Activated CD8-positive, alpha-beta T cell treated with anti-CD3 and anti-CD28 coated beads for 36 hours (primary cell): ENCODE measurements at regions not wholly inside any gene's neighbourhood (a gene's known extent, or its start where the extent isn't known, plus 50 kb on each side); places are given as distances from the start of the nearest gene placed in this dataset.

ENCODE experiments used
- ATAC-seq: fragments of 200-7000 bp; cut with Tn5 transposase; one replicate; pipeline ENCODE4 v1.10.0; 2021; ENCODE audit warnings: mild to moderate bottlenecking, moderate library complexity
- CTCF ChIA-PET: fragments of 350-600 bp; sonication (Branson Sonifier 250); formaldehyde crosslinking; loops from one replicate; lab custom pipeline; 2021; ENCODE audit warnings: antibody characterized with exemption; lab: Charles Lee
- POLR2A ChIA-PET: fragments of 350-600 bp; sonication (Branson Sonifier 250); formaldehyde crosslinking; loops from one replicate; lab custom pipeline; 2021; ENCODE audit warnings: antibody characterized with exemption; lab: Charles Lee
- DNase-seq: peaks from one replicate; pipeline ENCODE4 v3.0.0-alpha.2; 2020
- H3K27ac Mint-ChIP-seq: one replicate; pipeline ENCODE4 v1.8.0; 2021; ENCODE audit warnings: mild to moderate bottlenecking, mixed read lengths
- H3K27me3 Mint-ChIP-seq: one replicate; pipeline ENCODE4 v1.8.0; 2021; ENCODE audit warnings: mixed read lengths
- H3K36me3 Mint-ChIP-seq: one replicate; pipeline ENCODE4 v1.8.0; 2021; ENCODE audit warnings: low read depth, mixed read lengths
- H3K4me1 Mint-ChIP-seq: one replicate; pipeline ENCODE4 v1.8.0; 2021; ENCODE audit warnings: low read depth, mixed read lengths
- H3K4me3 Mint-ChIP-seq: one replicate; pipeline ENCODE4 v1.8.0; 2021; ENCODE audit warnings: mild to moderate bottlenecking, moderate library complexity, mixed read lengths
- H3K9me3 Mint-ChIP-seq: one replicate; pipeline ENCODE4 v1.8.0; 2021; ENCODE audit warnings: mixed read lengths
- intact Hi-C: fragments of 100-400 bp; cut with micrococcal nuclease; formaldehyde crosslinking; loops from one replicate; pipeline ENCODE4 v1.10.0; 2022
- TF ChIP-seq, protein P1 (sequence below): fragments of 200-600 bp; IDR thresholded peaks from one replicate; pipeline ENCODE4 v1.8.0; 2022; ENCODE audit warnings: antibody characterized with exemption, mild to moderate bottlenecking

DNA sequence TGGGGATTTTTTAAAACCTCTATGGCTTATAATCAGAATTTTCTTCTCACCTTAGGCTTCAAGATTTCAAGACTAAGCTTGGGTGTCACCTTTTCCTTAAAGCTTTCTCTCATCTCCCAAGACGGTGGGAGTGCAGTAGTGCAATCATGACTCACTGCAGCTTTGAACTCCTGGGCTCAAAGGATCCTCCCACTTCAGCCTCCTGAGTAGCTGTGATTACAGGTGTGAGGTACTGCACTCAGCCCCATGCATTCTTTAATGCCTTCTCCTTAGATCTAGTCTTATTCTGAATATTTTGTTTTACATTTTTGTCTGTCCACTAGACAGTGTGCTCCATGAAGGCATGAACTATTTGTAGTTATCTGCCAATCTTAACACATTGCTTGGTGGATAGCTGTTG lies 55.7 kb upstream of the FAT3 start:
- POLR2A ChIA-PET: no interaction called here
- DNase-seq (no peak), ATAC-seq (no peak)
- Mint-ChIP-seq H3K9me3 (no peaks in the 10 kb centered on the region), H3K4me1 (no peaks in the 10 kb centered on the region), H3K27me3 (no peaks in the 10 kb centered on the region), H3K27ac (no peak overlapping the region), H3K36me3 (no peaks in the 10 kb centered on the region), H3K4me3 (no peak overlapping the region)
- CTCF ChIA-PET: no interaction called here
- TF ChIP-seq, protein P1, sequence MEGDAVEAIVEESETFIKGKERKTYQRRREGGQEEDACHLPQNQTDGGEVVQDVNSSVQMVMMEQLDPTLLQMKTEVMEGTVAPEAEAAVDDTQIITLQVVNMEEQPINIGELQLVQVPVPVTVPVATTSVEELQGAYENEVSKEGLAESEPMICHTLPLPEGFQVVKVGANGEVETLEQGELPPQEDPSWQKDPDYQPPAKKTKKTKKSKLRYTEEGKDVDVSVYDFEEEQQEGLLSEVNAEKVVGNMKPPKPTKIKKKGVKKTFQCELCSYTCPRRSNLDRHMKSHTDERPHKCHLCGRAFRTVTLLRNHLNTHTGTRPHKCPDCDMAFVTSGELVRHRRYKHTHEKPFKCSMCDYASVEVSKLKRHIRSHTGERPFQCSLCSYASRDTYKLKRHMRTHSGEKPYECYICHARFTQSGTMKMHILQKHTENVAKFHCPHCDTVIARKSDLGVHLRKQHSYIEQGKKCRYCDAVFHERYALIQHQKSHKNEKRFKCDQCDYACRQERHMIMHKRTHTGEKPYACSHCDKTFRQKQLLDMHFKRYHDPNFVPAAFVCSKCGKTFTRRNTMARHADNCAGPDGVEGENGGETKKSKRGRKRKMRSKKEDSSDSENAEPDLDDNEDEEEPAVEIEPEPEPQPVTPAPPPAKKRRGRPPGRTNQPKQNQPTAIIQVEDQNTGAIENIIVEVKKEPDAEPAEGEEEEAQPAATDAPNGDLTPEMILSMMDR: no peak
- intact Hi-C loops: no loop called here

DNA sequence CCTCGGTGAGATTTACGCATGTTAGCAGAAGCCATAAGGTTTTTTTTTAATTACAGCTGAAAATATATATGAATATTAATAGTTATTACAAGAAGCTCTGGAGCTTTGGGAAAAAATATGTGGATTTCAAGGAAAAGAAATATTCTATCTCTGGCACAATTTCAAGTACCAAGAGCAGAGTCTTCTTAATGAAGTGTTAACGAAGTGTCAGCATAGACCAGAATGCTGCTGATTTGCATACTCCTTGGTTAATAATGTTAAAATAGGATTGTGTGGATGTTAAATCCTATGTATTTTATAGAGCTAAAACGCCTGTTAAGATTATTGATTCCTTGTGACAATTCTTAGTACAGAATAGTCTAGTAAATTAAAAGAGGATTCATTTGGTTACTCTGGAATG lies 57.0 kb upstream of the FAT3 start:
- no peak for DNase-seq
- Mint-ChIP-seq H3K27me3 (no peaks in the 10 kb centered on the region), H3K36me3 (no peaks in the 10 kb centered on the region), H3K27ac (no peak overlapping the region), H3K4me3 (no peak overlapping the region), H3K9me3 (no peaks in the 10 kb centered on the region), H3K4me1 (no peaks in the 10 kb centered on the region)
- TF ChIP-seq, protein P1: no peak
- intact Hi-C loops: no loop called here
- CTCF ChIA-PET: no interaction called here
- POLR2A ChIA-PET: no interaction called here
- no peak for ATAC-seq

- no peaks in the 10 kb centered on the region for H3K27me3 Mint-ChIP-seq
- no peak overlapping the region for H3K4me3 Mint-ChIP-seq
- no peaks in the 10 kb centered on the region for H3K4me1 Mint-ChIP-seq
- ATAC-seq (no peak), DNase-seq (no peak)
- POLR2A ChIA-PET: no interaction called here
- TF ChIP-seq, protein P1: no peak
- CTCF ChIA-PET: interaction anchor here (0.8 kb wide), 1 partner anchor 12 kb away, joined by 3 read pairs; no protein-coding TSS in a partner anchor
- no peak overlapping the region for H3K27ac Mint-ChIP-seq
- intact Hi-C loops: no loop called here
- no peaks in the 10 kb centered on the region for H3K9me3 Mint-ChIP-seq
- no peaks in the 10 kb centered on the region for H3K36me3 Mint-ChIP-seq
These were observed 58.3 kb upstream of the FAT3 start for GRCh38 chr11:92166335-92166734.

DNA sequence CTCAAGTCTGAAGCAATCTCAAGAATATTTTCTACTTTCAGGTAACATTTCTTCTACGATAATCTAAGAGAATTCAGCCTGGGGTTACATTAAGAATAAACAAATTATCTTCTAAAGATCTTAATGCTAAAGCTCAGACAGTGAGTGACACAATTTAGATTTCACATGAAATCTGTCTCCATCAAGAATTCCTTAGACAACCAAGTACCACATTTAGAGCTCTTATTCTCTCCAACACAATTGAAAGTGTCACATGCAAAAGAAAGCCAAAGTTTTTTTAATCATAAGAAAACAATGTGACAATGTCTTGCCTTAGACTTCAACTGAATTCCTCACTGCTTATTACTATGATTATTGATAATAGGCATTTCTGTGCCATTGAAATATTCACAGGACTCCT lies 60.7 kb upstream of the FAT3 start:
- DNase-seq (no peak), ATAC-seq (no peak)
- intact Hi-C loops: no loop called here
- Mint-ChIP-seq H3K9me3 (peaks cover 4% of the 10 kb centered on the region), H3K27ac (no peak overlapping the region), H3K36me3 (no peaks in the 10 kb centered on the region), H3K27me3 (no peaks in the 10 kb centered on the region), H3K4me1 (no peaks in the 10 kb centered on the region), H3K4me3 (no peak overlapping the region)
- POLR2A ChIA-PET: no interaction called here
- TF ChIP-seq, protein P1: no peak
- CTCF ChIA-PET: no interaction called here

DNA sequence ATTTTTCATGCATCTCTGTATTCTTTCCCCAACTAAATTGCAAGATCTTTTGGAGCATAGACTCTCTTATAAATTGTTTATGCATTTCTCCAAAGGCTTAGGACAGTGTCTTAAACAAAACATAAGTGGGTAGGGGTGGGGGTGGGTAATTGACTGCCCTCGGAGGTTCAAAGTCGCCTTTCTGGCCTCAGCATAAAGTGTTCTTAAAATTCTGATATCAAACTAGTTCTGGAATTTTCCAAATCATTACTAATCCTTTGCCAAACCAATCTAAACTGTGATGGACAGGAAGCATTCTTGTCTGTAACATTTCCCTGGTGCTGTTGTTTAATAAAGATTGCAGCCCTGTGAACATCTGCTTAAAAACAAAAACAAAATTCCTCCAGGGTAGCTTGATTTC lies 61.8 kb upstream of the FAT3 start:
- peaks cover 4% of the 10 kb centered on the region for H3K9me3 Mint-ChIP-seq

More for the DNA sequence above, 61.8 kb upstream of the FAT3 start:
- no peaks in the 10 kb centered on the region for H3K27me3 Mint-ChIP-seq
- DNase-seq: no peak
- TF ChIP-seq, protein P1: no peak
- H3K4me3 Mint-ChIP-seq: no peak overlapping the region
- intact Hi-C loops: no loop called here
- no peak overlapping the region for H3K27ac Mint-ChIP-seq
- no peak for ATAC-seq
- H3K4me1 Mint-ChIP-seq: no peaks in the 10 kb centered on the region
- POLR2A ChIA-PET: no interaction called here
- no peaks in the 10 kb centered on the region for H3K36me3 Mint-ChIP-seq
- CTCF ChIA-PET: no interaction called here
